ENCODE measurements at regions not wholly inside any gene's neighbourhood (a gene's known extent, or its start where the extent isn't known, plus 50 kb on each side); places are given as distances from the start of the nearest gene placed in this dataset.
"Not testable (repeated sequence)": the region's sequence is repeated elsewhere in the genome, so short reads cannot be mapped to it uniquely, and the experiment has no call there.

- DNase-seq = no peak
These were observed 1043.5 kb upstream of the ALCAM start for GRCh38 chr3:104323226-104323625.

GRCh38 chr3:104347291-104347690 lies 1019.4 kb upstream of the ALCAM start:
- DNase-seq = no peak

- no peak for DNase-seq
These were observed 1016.9 kb upstream of the ALCAM start for GRCh38 chr3:104349836-104350235.

GRCh38 chr3:104353951-104354350 lies 1012.8 kb upstream of the ALCAM start:
- no peak for DNase-seq

GRCh38 chr3:104359546-104359945 lies 1007.2 kb upstream of the ALCAM start:
- no peak for DNase-seq

GRCh38 chr3:104360038-104360437 lies 1006.7 kb upstream of the ALCAM start:
- no peak for DNase-seq

- DNase-seq = not testable (repeated sequence)
These were observed 1005.0 kb upstream of the ALCAM start for GRCh38 chr3:104361748-104362147.

- no peak for DNase-seq
These were observed 1004.4 kb upstream of the ALCAM start for GRCh38 chr3:104362319-104362718.

- DNase-seq = no peak
These were observed 999.7 kb upstream of the ALCAM start for GRCh38 chr3:104367000-104367399.

- DNase-seq = no peak
These were observed 997.9 kb upstream of the ALCAM start for GRCh38 chr3:104368760-104369159.

- DNase-seq = no peak
These were observed 981.3 kb upstream of the ALCAM start for GRCh38 chr3:104385421-104385820.

GRCh38 chr3:104388619-104389018 lies 978.1 kb upstream of the ALCAM start:
- DNase-seq = no peak

- DNase-seq = no peak
These were observed 974.4 kb upstream of the ALCAM start for GRCh38 chr3:104392327-104392726.

GRCh38 chr3:104396974-104397669 lies 969.6 kb upstream of the ALCAM start:
- no peak for DNase-seq

GRCh38 chr3:104397713-104398112 lies 969.0 kb upstream of the ALCAM start:
- DNase-seq = no peak

GRCh38 chr3:104402902-104403301 lies 963.8 kb upstream of the ALCAM start:
- no peak for DNase-seq

- DNase-seq = no peak
These were observed 955.0 kb upstream of the ALCAM start for GRCh38 chr3:104411757-104412156.

GRCh38 chr3:104412608-104413580 lies 953.8 kb upstream of the ALCAM start:
- no peak for DNase-seq

- no peak for DNase-seq
These were observed 938.3 kb upstream of the ALCAM start for GRCh38 chr3:104428337-104428925.

GRCh38 chr3:104429727-104430126 lies 937.0 kb upstream of the ALCAM start:
- DNase-seq = no peak

- no peak for DNase-seq
These were observed 930.2 kb upstream of the ALCAM start for GRCh38 chr3:104436506-104436905.

GRCh38 chr3:104437131-104437750 lies 929.5 kb upstream of the ALCAM start:
- DNase-seq = no peak

GRCh38 chr3:104437891-104438290 lies 928.8 kb upstream of the ALCAM start:
- no peak for DNase-seq
